ENCODE measurements at regions not wholly inside any gene's neighbourhood (a gene's known extent, or its start where the extent isn't known, plus 50 kb on each side); places are given as distances from the start of the nearest gene placed in this dataset.
"Not testable (repeated sequence)": the region's sequence is repeated elsewhere in the genome, so short reads cannot be mapped to it uniquely, and the experiment has no call there.

GRCh38 chr6:11848852-11849731 is 70.5 kb upstream of the ADTRP start:
- Mint-ChIP-seq H3K36me3 (no peaks in the 10 kb centered on the region), H3K4me3 (no peak overlapping the region), H3K9me3 (peaks cover 15% of the 10 kb centered on the region), H3K27ac (no peak overlapping the region), H3K27me3 (no peaks in the 10 kb centered on the region), H3K4me1 (ENCODE audit: unreplicated experiment) (no peaks in the 10 kb centered on the region)
- DNase-seq (ENCODE audit: extremely low spot score, unreplicated experiment) = no peak
- TF ChIP-seq CTCF (conservative IDR thresholded peaks at IDR 0.05) = no peak

GRCh38 chr6:11848346-11848651 is 69.7 kb upstream of the ADTRP start:
- TF ChIP-seq CTCF (conservative IDR thresholded peaks at IDR 0.05) = no peak
- Mint-ChIP-seq H3K4me1 (ENCODE audit: unreplicated experiment) (no peaks in the 10 kb centered on the region), H3K27me3 (no peaks in the 10 kb centered on the region), H3K4me3 (no peak overlapping the region), H3K36me3 (no peaks in the 10 kb centered on the region), H3K27ac (no peak overlapping the region), H3K9me3 (peaks cover 15% of the 10 kb centered on the region)
- DNase-seq (ENCODE audit: extremely low spot score, unreplicated experiment) = no peak

- Mint-ChIP-seq H3K27me3 (no peaks in the 10 kb centered on the region), H3K9me3 (peaks cover 15% of the 10 kb centered on the region), H3K27ac (no peak overlapping the region), H3K36me3 (no peaks in the 10 kb centered on the region), H3K4me3 (no peak overlapping the region), H3K4me1 (ENCODE audit: unreplicated experiment) (no peaks in the 10 kb centered on the region)
- no peak for DNase-seq (ENCODE audit: extremely low spot score, unreplicated experiment)
- TF ChIP-seq CTCF (conservative IDR thresholded peaks at IDR 0.05) = no peak
Measured at GRCh38 chr6:11847515-11848345, 69.1 kb upstream of the ADTRP start.

- H3K9me3 Mint-ChIP-seq = peaks cover 15% of the 10 kb centered on the region
- not testable (repeated sequence) for H3K27ac Mint-ChIP-seq; H3K4me1 Mint-ChIP-seq (ENCODE audit: unreplicated experiment); H3K4me3 Mint-ChIP-seq; H3K27me3 Mint-ChIP-seq; DNase-seq (ENCODE audit: extremely low spot score, unreplicated experiment); H3K36me3 Mint-ChIP-seq
Measured at GRCh38 chr6:11847068-11847467, 68.5 kb upstream of the ADTRP start.

GRCh38 chr6:11845664-11846577 is 67.3 kb upstream of the ADTRP start:
- Mint-ChIP-seq H3K36me3 (no peaks in the 10 kb centered on the region), H3K27me3 (no peaks in the 10 kb centered on the region), H3K4me1 (ENCODE audit: unreplicated experiment) (no peaks in the 10 kb centered on the region), H3K27ac (no peak overlapping the region), H3K4me3 (no peak overlapping the region), H3K9me3 (peaks cover 8% of the 10 kb centered on the region)
- TF ChIP-seq CTCF (conservative IDR thresholded peaks at IDR 0.05) = no peak
- no peak for DNase-seq (ENCODE audit: extremely low spot score, unreplicated experiment)

GRCh38 chr6:11842795-11843194 is 64.2 kb upstream of the ADTRP start:
- H3K4me1 Mint-ChIP-seq (ENCODE audit: unreplicated experiment); H3K36me3 Mint-ChIP-seq; DNase-seq (ENCODE audit: extremely low spot score, unreplicated experiment); H3K27me3 Mint-ChIP-seq; H3K4me3 Mint-ChIP-seq; H3K27ac Mint-ChIP-seq; H3K9me3 Mint-ChIP-seq: not testable (repeated sequence)
